ENCODE measurements at regions not wholly inside any gene's neighbourhood (a gene's known extent, or its start where the extent isn't known, plus 50 kb on each side); places are given as distances from the start of the nearest gene placed in this dataset.

DNA sequence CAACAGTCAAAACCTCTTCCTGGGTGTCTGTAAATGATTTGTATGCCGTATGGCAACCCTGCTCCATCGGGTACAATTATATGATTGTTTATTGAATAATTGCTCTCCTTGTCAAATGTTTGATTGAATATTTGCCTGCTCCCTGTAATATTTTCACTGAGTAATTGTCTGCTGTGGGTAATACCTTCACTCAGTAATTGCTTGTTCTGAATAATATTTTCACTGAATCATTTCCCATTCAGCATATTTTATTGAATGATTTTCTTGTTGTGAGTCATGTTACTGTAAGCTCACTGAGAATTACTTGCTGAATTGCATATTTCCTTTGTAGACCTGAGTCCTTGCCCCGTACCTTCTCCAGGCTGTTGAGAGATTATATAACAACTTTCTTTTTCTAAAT lies 535.2 kb downstream of the METTL4 start:
- Mint-ChIP-seq H3K4me3 (ENCODE audit: low read depth) (no peak overlapping the region), H3K27ac (no peak overlapping the region), H3K36me3 (ENCODE audit: insufficient read depth) (no peaks in the 10 kb centered on the region), H3K4me1 (ENCODE audit: low read depth) (peaks cover 3% of the 10 kb centered on the region), H3K9me3 (ENCODE audit: low read depth) (peaks cover 8% of the 10 kb centered on the region), H3K27me3 (no peaks in the 10 kb centered on the region)
- DNase-seq (ENCODE audit: low spot score, unreplicated experiment), result no peak
- TF ChIP-seq, protein P1, sequence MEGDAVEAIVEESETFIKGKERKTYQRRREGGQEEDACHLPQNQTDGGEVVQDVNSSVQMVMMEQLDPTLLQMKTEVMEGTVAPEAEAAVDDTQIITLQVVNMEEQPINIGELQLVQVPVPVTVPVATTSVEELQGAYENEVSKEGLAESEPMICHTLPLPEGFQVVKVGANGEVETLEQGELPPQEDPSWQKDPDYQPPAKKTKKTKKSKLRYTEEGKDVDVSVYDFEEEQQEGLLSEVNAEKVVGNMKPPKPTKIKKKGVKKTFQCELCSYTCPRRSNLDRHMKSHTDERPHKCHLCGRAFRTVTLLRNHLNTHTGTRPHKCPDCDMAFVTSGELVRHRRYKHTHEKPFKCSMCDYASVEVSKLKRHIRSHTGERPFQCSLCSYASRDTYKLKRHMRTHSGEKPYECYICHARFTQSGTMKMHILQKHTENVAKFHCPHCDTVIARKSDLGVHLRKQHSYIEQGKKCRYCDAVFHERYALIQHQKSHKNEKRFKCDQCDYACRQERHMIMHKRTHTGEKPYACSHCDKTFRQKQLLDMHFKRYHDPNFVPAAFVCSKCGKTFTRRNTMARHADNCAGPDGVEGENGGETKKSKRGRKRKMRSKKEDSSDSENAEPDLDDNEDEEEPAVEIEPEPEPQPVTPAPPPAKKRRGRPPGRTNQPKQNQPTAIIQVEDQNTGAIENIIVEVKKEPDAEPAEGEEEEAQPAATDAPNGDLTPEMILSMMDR (IDR thresholded peaks at IDR 0.05; ENCODE audit: unreplicated experiment), result no peak

DNA sequence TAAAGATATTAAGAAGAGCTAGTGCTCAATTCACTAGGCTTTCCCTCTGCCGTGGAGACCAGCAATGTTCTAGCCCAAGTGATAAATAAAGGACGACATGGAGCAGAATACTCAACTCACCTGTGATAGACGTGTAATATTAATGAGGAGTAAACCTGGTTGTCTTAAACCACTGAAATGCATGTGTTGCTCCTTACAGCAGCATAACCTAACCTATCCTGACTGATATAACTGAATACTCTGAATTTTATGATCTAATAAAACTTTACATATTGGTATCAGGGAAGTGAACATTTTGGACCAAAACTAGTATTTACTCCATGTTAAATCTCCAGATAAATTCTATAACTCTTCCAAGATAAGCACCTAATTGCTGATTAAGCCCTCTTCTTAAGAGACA lies 531.0 kb downstream of the METTL4 start:
- peaks cover 5% of the 10 kb centered on the region for H3K9me3 Mint-ChIP-seq (ENCODE audit: low read depth)
- TF ChIP-seq, protein P1 (IDR thresholded peaks at IDR 0.05; ENCODE audit: unreplicated experiment), result no peak
- no peak overlapping the region for H3K27ac Mint-ChIP-seq
- no peaks in the 10 kb centered on the region for H3K27me3 Mint-ChIP-seq
- no peak overlapping the region for H3K4me3 Mint-ChIP-seq (ENCODE audit: low read depth)
- DNase-seq (ENCODE audit: low spot score, unreplicated experiment), result no peak
- H3K4me1 Mint-ChIP-seq (ENCODE audit: low read depth), result peaks cover 4% of the 10 kb centered on the region
- H3K36me3 Mint-ChIP-seq (ENCODE audit: insufficient read depth), result no peaks in the 10 kb centered on the region

DNA sequence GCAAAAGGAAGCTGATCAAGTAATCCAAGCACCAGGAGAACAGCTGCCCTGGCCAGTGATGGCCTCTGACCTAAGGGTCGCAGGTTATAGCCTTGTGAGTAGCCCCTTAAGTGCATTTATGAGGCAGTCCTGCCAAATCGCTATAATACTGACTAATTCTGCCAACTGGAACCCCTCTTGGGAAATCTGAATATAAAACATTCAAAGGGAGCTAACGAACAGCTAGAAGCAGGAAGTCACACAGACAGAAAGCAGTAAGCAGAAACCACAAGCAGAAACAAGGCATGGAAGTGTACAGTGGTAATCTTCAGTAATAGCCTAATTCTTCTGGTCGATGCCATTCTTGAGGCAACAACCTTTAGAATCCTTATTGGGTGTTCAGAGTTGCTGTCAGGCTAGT lies 521.3 kb downstream of the METTL4 start:
- H3K36me3 Mint-ChIP-seq (ENCODE audit: insufficient read depth), result no peaks in the 10 kb centered on the region
- no peaks in the 10 kb centered on the region for H3K4me1 Mint-ChIP-seq (ENCODE audit: low read depth)
- no peak overlapping the region for H3K27ac Mint-ChIP-seq
- DNase-seq (ENCODE audit: low spot score, unreplicated experiment), result no peak
- TF ChIP-seq, protein P1 (IDR thresholded peaks at IDR 0.05; ENCODE audit: unreplicated experiment), result no peak
- H3K4me3 Mint-ChIP-seq (ENCODE audit: low read depth), result no peak overlapping the region
- no peaks in the 10 kb centered on the region for H3K27me3 Mint-ChIP-seq
- H3K9me3 Mint-ChIP-seq (ENCODE audit: low read depth), result peaks cover 3% of the 10 kb centered on the region

DNA sequence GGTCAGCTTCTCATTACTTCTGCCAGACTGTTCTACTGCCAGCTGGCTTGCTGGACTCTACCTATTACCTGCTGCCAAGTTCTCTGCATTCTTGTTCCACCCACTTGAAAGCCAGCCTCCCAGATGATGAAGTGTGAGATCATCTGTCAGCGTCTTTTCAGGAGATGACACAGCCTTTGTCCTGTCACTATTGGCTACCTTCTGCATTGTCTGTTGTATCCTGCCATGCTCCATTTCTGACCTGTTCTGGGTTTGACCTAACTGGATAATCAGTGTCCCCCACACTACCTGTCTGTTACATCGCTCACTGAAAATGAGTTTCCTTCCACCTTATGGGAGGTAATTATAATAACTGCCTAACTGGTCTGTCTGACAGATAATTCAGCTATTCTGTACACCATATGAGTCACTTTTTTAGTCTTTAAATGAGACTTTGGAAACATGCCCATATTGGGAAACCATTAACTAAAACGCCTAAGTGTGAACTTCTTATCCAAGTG lies 520.6 kb downstream of the METTL4 start:
- TF ChIP-seq, protein P1 (IDR thresholded peaks at IDR 0.05; ENCODE audit: unreplicated experiment), result no peak
- Mint-ChIP-seq H3K27me3 (no peaks in the 10 kb centered on the region), H3K36me3 (ENCODE audit: insufficient read depth) (no peaks in the 10 kb centered on the region), H3K9me3 (ENCODE audit: low read depth) (peaks cover 3% of the 10 kb centered on the region), H3K4me3 (ENCODE audit: low read depth) (no peak overlapping the region), H3K27ac (no peak overlapping the region), H3K4me1 (ENCODE audit: low read depth) (no peaks in the 10 kb centered on the region)
- DNase-seq (ENCODE audit: low spot score, unreplicated experiment), result no peak

DNA sequence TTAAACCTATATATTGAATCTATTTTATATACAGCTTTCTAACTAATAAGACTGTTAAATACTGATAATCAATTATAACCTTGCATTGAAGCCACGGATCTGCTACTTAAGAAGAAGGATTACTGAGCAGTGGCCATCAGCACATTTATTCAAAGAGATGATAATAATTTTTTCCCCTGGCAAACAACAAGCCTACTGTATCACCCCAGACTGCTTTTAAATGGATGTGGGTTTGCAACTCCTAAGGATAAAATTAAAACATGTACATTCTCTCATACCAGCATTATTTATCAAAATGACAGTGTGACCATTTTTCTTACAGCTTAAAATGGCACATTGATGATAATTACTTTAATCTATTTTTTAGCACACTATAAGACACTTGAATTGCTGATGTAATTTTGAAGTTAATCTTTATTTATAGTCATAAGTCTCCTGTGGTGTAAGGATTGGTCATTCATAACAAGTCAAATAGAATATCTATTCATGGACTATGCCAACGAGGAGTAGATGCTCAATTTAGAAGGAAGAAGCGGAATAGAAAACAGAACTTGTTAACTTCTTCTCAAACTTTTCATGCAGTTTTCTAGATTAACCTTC lies 517.7 kb downstream of the METTL4 start:
- H3K9me3 Mint-ChIP-seq (ENCODE audit: low read depth), result no peaks in the 10 kb centered on the region
- no peaks in the 10 kb centered on the region for H3K36me3 Mint-ChIP-seq (ENCODE audit: insufficient read depth)
- peaks cover 1% of the 10 kb centered on the region for H3K4me1 Mint-ChIP-seq (ENCODE audit: low read depth)
- peaks cover 2% of the 10 kb centered on the region for H3K27me3 Mint-ChIP-seq
- no peak for DNase-seq (ENCODE audit: low spot score, unreplicated experiment)
- TF ChIP-seq, protein P1 (IDR thresholded peaks at IDR 0.05; ENCODE audit: unreplicated experiment), result no peak
- H3K27ac Mint-ChIP-seq, result no peak overlapping the region
- H3K4me3 Mint-ChIP-seq (ENCODE audit: low read depth), result no peak overlapping the region
